PC-9 (cell line): ENCODE measurements at regions not wholly inside any gene's neighbourhood (a gene's known extent, or its start where the extent isn't known, plus 50 kb on each side); places are given as distances from the start of the nearest gene placed in this dataset.

Experiments used
- EZH2 ChIP-seq: fragments of 200-600 bp; sonication (generic); IDR thresholded peaks from 2 replicates; pipeline ENCODE4 v1.8.0; 2017; ENCODE audit warnings: antibody characterized with exemption, low read depth
- TF ChIP-seq, protein P1 (sequence below): fragments of 200-600 bp; sonication (generic); conservative IDR thresholded peaks from 2 replicates; pipeline ENCODE4 v1.6.1; 2017; ENCODE audit warnings: mixed run types, antibody characterized with exemption, mild to moderate bottlenecking, moderate library complexity

DNA sequence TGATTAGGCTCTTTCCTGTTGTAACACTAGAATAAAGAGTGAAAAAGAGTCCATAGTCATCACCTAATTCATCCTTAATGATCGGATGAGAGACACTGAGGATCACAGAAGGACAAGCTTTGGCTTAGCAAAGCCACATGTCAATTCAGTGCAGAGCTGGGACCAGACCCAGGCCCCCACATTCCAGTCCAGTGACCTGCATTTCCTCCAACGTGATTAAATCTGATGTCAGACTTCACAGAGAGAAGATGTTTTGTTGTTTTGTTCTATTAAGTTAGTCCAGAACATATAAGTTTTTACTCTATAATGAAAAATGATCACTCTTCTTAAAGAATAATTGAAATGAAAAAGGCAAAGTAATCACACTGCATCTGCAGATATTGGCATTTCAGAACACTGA is 377.9 kb upstream of the PAPPA start:
- TF ChIP-seq EZH2, result no peak
- TF ChIP-seq, protein P1, sequence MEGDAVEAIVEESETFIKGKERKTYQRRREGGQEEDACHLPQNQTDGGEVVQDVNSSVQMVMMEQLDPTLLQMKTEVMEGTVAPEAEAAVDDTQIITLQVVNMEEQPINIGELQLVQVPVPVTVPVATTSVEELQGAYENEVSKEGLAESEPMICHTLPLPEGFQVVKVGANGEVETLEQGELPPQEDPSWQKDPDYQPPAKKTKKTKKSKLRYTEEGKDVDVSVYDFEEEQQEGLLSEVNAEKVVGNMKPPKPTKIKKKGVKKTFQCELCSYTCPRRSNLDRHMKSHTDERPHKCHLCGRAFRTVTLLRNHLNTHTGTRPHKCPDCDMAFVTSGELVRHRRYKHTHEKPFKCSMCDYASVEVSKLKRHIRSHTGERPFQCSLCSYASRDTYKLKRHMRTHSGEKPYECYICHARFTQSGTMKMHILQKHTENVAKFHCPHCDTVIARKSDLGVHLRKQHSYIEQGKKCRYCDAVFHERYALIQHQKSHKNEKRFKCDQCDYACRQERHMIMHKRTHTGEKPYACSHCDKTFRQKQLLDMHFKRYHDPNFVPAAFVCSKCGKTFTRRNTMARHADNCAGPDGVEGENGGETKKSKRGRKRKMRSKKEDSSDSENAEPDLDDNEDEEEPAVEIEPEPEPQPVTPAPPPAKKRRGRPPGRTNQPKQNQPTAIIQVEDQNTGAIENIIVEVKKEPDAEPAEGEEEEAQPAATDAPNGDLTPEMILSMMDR, result no peak
